ENCODE measurements at regions not wholly inside any gene's neighbourhood (a gene's known extent, or its start where the extent isn't known, plus 50 kb on each side); places are given as distances from the start of the nearest gene placed in this dataset.

GRCh38 chr3:153414982-153415381 is 253.0 kb downstream of the RAP2B start:
- no peak for TF ChIP-seq REST (IDR thresholded peaks at IDR 0.05; ENCODE audit: low read depth)
- no peak for TF ChIP-seq CTCF (IDR thresholded peaks at IDR 0.05 in 2 of 3, conservative IDR thresholded peaks at IDR 0.05 in 1 of 3; ENCODE audit: borderline replicate concordance in 1 of 3, insufficient read depth in 1 of 3, low read depth in 2 of 3, low read length in 2 of 3)
- no peak for TF ChIP-seq POLR2AphosphoS5 (IDR thresholded peaks at IDR 0.05; ENCODE audit: low read depth, low read length)
- TF ChIP-seq RAD21 (IDR thresholded peaks at IDR 0.05; ENCODE audit: low read depth): no peak
- no peak for TF ChIP-seq POLR2A (IDR thresholded peaks at IDR 0.05; ENCODE audit: borderline replicate concordance, extremely low read depth, insufficient read depth, insufficient read length)
- TF ChIP-seq ZNF274 (IDR thresholded peaks at IDR 0.05; ENCODE audit: low read depth, low read length): no peak
- TF ChIP-seq EZH2phosphoT487 (IDR thresholded peaks at IDR 0.05; ENCODE audit: borderline replicate concordance): no peak
- no peak for TF ChIP-seq EZH2 (IDR thresholded peaks at IDR 0.05)
- no peak for TF ChIP-seq FOSL1 (IDR thresholded peaks at IDR 0.05; ENCODE audit: low read depth)

Data from HCT116 (cell line).